ENCODE measurements at regions not wholly inside any gene's neighbourhood (a gene's known extent, or its start where the extent isn't known, plus 50 kb on each side); places are given as distances from the start of the nearest gene placed in this dataset.

DNA sequence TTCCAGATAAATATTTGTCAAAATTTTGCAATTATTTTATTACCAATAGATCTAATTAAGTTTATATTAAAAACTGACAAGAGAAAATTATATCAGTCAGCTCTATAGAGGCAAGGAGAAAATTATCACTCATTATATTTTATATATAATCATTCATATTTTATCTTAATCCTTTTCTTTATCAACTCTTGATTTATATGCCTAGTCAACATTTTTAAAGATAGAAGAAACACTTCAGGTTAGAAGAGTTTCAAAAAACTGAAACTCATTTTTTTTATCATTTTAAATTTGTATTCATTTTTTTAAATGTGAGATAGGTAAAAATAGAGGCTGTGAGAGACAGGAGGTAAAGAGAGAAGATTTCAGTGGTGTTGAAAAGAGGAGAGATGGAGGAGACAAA, 217.3 kb upstream of the P2RY1 start:
- TF ChIP-seq MYC (IDR thresholded peaks at IDR 0.05; ENCODE audit: low read depth, low read length) (no peak), POLR2A (IDR thresholded peaks at IDR 0.05; ENCODE audit: low read depth, low read length) (no peak), EZH2 (IDR thresholded peaks at IDR 0.05; ENCODE audit: borderline replicate concordance, low read depth, low read length, severe bottlenecking) (no peak)
- TF ChIP-seq, protein P1, sequence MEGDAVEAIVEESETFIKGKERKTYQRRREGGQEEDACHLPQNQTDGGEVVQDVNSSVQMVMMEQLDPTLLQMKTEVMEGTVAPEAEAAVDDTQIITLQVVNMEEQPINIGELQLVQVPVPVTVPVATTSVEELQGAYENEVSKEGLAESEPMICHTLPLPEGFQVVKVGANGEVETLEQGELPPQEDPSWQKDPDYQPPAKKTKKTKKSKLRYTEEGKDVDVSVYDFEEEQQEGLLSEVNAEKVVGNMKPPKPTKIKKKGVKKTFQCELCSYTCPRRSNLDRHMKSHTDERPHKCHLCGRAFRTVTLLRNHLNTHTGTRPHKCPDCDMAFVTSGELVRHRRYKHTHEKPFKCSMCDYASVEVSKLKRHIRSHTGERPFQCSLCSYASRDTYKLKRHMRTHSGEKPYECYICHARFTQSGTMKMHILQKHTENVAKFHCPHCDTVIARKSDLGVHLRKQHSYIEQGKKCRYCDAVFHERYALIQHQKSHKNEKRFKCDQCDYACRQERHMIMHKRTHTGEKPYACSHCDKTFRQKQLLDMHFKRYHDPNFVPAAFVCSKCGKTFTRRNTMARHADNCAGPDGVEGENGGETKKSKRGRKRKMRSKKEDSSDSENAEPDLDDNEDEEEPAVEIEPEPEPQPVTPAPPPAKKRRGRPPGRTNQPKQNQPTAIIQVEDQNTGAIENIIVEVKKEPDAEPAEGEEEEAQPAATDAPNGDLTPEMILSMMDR (IDR thresholded peaks at IDR 0.05; ENCODE audit: extremely low read depth in 1 of 2, insufficient read depth in 1 of 2, low read depth in 1 of 2, low read length in 2 of 2), result no peak
- TF ChIP-seq, protein P2, sequence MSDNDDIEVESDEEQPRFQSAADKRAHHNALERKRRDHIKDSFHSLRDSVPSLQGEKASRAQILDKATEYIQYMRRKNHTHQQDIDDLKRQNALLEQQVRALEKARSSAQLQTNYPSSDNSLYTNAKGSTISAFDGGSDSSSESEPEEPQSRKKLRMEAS (IDR thresholded peaks at IDR 0.05; ENCODE audit: insufficient read depth, insufficient read length), result no peak

All from endothelial cell of umbilical vein (primary cell).